HepG2 (cell line): ENCODE measurements at regions not wholly inside any gene's neighbourhood (a gene's known extent, or its start where the extent isn't known, plus 50 kb on each side); places are given as distances from the start of the nearest gene placed in this dataset.

ENCODE experiments used
- FOSL1 ChIP-seq: sonication (generic); formaldehyde crosslinking; IDR thresholded peaks from 2 replicates; pipeline ENCODE4 v1.9.0; 2021; ENCODE audit warnings: missing genetic modification reagents, borderline replicate concordance
- FOXK2 ChIP-seq: fragments of 450-650 bp; IDR thresholded peaks from 2 replicates; pipeline ENCODE4 v1.6.1; 2016
- KDM2A ChIP-seq: sonication (generic); formaldehyde crosslinking; IDR thresholded peaks from 2 replicates; pipeline ENCODE4 v1.4.0; 2020; ENCODE audit warnings: low read depth, missing genetic modification reagents, borderline replicate concordance
- ZBTB4 ChIP-seq: sonication (generic); formaldehyde crosslinking; IDR thresholded peaks from 2 replicates; pipeline ENCODE4 v1.4.0; 2020; ENCODE audit warnings: missing genetic modification reagents, mild to moderate bottlenecking, borderline replicate concordance
- ZNF772 ChIP-seq: sonication (generic); formaldehyde crosslinking; IDR thresholded peaks from 2 replicates; pipeline ENCODE4 v1.5.0; 2020; ENCODE audit warnings: mild to moderate bottlenecking, missing genetic modification reagents
- ZNF878 ChIP-seq: sonication (generic); formaldehyde crosslinking; IDR thresholded peaks from 2 replicates; pipeline ENCODE4 v1.8.1; 2023; ENCODE audit warnings: mild to moderate bottlenecking, missing genetic modification reagents, moderate library complexity
- TF ChIP-seq, protein P1 (sequence below), 2 experiments: sonication (generic) in 1 of 2; formaldehyde crosslinking in 1 of 2; IDR thresholded peaks; 2 replicates each; pipeline versions ENCODE4 v1.4.0 to v1.6.1; 2016 to 2020; ENCODE audit warnings: borderline replicate concordance in 1 of 2, low read depth in 1 of 2, mild to moderate bottlenecking in 1 of 2, missing genetic modification reagents in 1 of 2
- TF ChIP-seq, protein P2 (sequence below): IDR thresholded peaks from 2 replicates; pipeline ENCODE4 v1.6.1; 2016; ENCODE audit warnings: mild to moderate bottlenecking
- TF ChIP-seq, protein P3 (sequence below): IDR thresholded peaks from 2 replicates; pipeline ENCODE4 v1.6.1; 2016; ENCODE audit warnings: low read depth, borderline replicate concordance
- TF ChIP-seq, protein P4 (sequence below): sonication (generic); formaldehyde crosslinking; conservative IDR thresholded peaks from 2 replicates; pipeline ENCODE4 v1.4.0; 2020; ENCODE audit warnings: mild to moderate bottlenecking, missing genetic modification reagents, moderate library complexity
- TF ChIP-seq, protein P5 (sequence below): sonication (generic); formaldehyde crosslinking; conservative IDR thresholded peaks from 2 replicates; pipeline ENCODE4 v1.8.0; 2022; ENCODE audit warnings: low read depth, missing genetic modification reagents

DNA sequence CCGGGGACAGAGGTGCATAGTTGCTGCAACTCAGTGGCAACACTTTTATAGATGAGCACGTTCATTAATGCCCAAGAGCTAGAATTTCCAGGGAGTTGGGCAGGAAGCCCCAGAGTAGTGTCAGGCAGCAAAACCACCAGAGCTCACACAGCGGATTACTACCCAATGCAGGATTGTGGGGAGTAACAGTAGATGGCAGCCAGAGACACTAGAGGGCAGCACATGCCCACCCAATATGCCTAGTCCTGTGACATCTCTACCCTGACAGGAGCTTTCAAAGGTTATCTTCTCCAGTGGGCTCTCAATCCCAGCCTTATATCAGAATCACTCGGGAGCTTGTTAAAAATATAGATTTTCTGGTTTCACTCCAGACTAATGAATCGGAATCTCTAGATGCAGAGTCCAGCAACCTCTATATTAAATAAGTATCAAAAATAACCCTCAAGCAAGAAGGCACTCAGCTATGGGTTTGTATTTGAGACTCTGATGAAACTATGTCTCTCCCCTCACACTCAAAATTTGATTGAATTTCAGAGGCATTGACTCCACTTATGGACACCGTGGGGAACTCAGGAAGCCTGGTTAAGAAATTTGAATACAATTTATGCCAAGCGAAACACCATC, 58.4 kb upstream of the PHF24 start (continued):
- TF ChIP-seq, protein P1, sequence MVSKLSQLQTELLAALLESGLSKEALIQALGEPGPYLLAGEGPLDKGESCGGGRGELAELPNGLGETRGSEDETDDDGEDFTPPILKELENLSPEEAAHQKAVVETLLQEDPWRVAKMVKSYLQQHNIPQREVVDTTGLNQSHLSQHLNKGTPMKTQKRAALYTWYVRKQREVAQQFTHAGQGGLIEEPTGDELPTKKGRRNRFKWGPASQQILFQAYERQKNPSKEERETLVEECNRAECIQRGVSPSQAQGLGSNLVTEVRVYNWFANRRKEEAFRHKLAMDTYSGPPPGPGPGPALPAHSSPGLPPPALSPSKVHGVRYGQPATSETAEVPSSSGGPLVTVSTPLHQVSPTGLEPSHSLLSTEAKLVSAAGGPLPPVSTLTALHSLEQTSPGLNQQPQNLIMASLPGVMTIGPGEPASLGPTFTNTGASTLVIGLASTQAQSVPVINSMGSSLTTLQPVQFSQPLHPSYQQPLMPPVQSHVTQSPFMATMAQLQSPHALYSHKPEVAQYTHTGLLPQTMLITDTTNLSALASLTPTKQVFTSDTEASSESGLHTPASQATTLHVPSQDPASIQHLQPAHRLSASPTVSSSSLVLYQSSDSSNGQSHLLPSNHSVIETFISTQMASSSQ (IDR thresholded peaks at IDR 0.05; ENCODE audit: low read depth): no peak
- TF ChIP-seq, protein P1 (CRISPR knock-in tag; IDR thresholded peaks at IDR 0.05; ENCODE audit: borderline replicate concordance): no peak
- TF ChIP-seq, protein P2, sequence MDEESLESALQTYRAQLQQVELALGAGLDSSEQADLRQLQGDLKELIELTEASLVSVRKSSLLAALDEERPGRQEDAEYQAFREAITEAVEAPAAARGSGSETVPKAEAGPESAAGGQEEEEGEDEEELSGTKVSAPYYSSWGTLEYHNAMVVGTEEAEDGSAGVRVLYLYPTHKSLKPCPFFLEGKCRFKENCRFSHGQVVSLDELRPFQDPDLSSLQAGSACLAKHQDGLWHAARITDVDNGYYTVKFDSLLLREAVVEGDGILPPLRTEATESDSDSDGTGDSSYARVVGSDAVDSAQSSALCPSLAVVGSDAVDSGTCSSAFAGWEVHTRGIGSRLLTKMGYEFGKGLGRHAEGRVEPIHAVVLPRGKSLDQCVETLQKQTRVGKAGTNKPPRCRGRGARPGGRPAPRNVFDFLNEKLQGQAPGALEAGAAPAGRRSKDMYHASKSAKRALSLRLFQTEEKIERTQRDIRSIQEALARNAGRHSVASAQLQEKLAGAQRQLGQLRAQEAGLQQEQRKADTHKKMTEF (CRISPR knock-in tag): no peak
- no peak for TF ChIP-seq ZBTB4
- TF ChIP-seq, protein P3, sequence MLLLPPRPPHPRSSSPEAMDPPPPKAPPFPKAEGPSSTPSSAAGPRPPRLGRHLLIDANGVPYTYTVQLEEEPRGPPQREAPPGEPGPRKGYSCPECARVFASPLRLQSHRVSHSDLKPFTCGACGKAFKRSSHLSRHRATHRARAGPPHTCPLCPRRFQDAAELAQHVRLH (CRISPR knock-in tag): 0 out of 2 replicates have a peak, but pooled peaks have one; percentile 26
- TF ChIP-seq, protein P4, sequence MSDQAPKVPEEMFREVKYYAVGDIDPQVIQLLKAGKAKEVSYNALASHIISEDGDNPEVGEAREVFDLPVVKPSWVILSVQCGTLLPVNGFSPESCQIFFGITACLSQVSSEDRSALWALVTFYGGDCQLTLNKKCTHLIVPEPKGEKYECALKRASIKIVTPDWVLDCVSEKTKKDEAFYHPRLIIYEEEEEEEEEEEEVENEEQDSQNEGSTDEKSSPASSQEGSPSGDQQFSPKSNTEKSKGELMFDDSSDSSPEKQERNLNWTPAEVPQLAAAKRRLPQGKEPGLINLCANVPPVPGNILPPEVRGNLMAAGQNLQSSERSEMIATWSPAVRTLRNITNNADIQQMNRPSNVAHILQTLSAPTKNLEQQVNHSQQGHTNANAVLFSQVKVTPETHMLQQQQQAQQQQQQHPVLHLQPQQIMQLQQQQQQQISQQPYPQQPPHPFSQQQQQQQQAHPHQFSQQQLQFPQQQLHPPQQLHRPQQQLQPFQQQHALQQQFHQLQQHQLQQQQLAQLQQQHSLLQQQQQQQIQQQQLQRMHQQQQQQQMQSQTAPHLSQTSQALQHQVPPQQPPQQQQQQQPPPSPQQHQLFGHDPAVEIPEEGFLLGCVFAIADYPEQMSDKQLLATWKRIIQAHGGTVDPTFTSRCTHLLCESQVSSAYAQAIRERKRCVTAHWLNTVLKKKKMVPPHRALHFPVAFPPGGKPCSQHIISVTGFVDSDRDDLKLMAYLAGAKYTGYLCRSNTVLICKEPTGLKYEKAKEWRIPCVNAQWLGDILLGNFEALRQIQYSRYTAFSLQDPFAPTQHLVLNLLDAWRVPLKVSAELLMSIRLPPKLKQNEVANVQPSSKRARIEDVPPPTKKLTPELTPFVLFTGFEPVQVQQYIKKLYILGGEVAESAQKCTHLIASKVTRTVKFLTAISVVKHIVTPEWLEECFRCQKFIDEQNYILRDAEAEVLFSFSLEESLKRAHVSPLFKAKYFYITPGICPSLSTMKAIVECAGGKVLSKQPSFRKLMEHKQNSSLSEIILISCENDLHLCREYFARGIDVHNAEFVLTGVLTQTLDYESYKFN (CRISPR knock-in tag): no peak
- no peak for TF ChIP-seq FOXK2
- no peak for TF ChIP-seq FOSL1 (CRISPR knock-in tag)
- TF ChIP-seq, protein P5, sequence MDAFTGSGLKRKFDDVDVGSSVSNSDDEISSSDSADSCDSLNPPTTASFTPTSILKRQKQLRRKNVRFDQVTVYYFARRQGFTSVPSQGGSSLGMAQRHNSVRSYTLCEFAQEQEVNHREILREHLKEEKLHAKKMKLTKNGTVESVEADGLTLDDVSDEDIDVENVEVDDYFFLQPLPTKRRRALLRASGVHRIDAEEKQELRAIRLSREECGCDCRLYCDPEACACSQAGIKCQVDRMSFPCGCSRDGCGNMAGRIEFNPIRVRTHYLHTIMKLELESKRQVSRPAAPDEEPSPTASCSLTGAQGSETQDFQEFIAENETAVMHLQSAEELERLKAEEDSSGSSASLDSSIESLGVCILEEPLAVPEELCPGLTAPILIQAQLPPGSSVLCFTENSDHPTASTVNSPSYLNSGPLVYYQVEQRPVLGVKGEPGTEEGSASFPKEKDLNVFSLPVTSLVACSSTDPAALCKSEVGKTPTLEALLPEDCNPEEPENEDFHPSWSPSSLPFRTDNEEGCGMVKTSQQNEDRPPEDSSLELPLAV: no peak
- no peak for TF ChIP-seq ZNF772 (CRISPR knock-in tag)
- no peak for TF ChIP-seq ZNF878 (CRISPR knock-in tag)
- TF ChIP-seq KDM2A (CRISPR knock-in tag): 0 out of 2 replicates have a peak, but pooled peaks have one; percentile 28
